ENCODE measurements at regions not wholly inside any gene's neighbourhood (a gene's known extent, or its start where the extent isn't known, plus 50 kb on each side); places are given as distances from the start of the nearest gene placed in this dataset.

GRCh38 chr10:29005988-29006387, 282.9 kb upstream of the LYZL1 start:
- ATAC-seq (no peak), DNase-seq (ENCODE audit: low read depth, low spot score) (no peak)
- H3K9me3 ChIP-seq (ENCODE audit: control insufficient read depth in 1 of 2, insufficient read depth in 1 of 2, low read depth in 1 of 2, low read length in 2 of 2), result no peaks in the 10 kb centered on the region
- no peaks in the 10 kb centered on the region for H4K20me1 ChIP-seq (ENCODE audit: insufficient read depth)
- H3K27me3 ChIP-seq (ENCODE audit: insufficient read depth, low read length), result no peaks in the 10 kb centered on the region
- H3K36me3 ChIP-seq (ENCODE audit: control insufficient read depth in 1 of 2, insufficient read depth in 2 of 2, low read length in 2 of 2), result no peaks in the 10 kb centered on the region
- no peaks in the 10 kb centered on the region for H3K9me2 ChIP-seq (ENCODE audit: insufficient read depth)
- no peaks in the 10 kb centered on the region for H3K79me2 ChIP-seq (ENCODE audit: insufficient read depth, low read length)
- no peak overlapping the region for H3K4me2 ChIP-seq (ENCODE audit: low read length)
- POLR2A ChIA-PET, result no interaction called here
- RAD21 ChIA-PET (ENCODE audit: low non-redundant PET in 1 of 2, low total read pairs in 2 of 2, uncharacterized antibody in 2 of 2, unreplicated experiment in 2 of 2), result no interaction called here
- BruUV-seq (replicated peaks), result no TSS peak
- H2AFZ ChIP-seq (ENCODE audit: low read depth, low read length, poor library complexity, severe bottlenecking), result no peak overlapping the region
- H3K27ac ChIP-seq (ENCODE audit: low read depth, low read length), result no peak overlapping the region
- H3K4me1 ChIP-seq (ENCODE audit: control insufficient read depth in 1 of 2, insufficient read depth in 2 of 2, low read length in 2 of 2), result no peaks in the 10 kb centered on the region
- no peak overlapping the region for H3K9ac ChIP-seq (ENCODE audit: low read length)
- no peak overlapping the region for H3K4me3 ChIP-seq (replicated peaks in 1 of 2; ENCODE audit: low read depth in 1 of 2, low read length in 2 of 2)
- TF ChIP-seq POLR2AphosphoS5 (IDR thresholded peaks at IDR 0.05; ENCODE audit: low read depth, low read length) (no peak), TCF7L2 (IDR thresholded peaks at IDR 0.05; ENCODE audit: borderline replicate concordance, extremely low read depth, insufficient read depth, insufficient read length) (no peak), FOSL1 (IDR thresholded peaks at IDR 0.05; ENCODE audit: low read depth) (no peak), SIN3A (IDR thresholded peaks at IDR 0.05; ENCODE audit: low read depth) (no peak), CBX3 (IDR thresholded peaks at IDR 0.05; ENCODE audit: low read depth) (no peak), POLR2A (IDR thresholded peaks at IDR 0.05; ENCODE audit: borderline replicate concordance, extremely low read depth, insufficient read depth, insufficient read length) (no peak), EZH2 (IDR thresholded peaks at IDR 0.05) (no peak), CEBPB (IDR thresholded peaks at IDR 0.05; ENCODE audit: low read depth) (no peak), SRF (IDR thresholded peaks at IDR 0.05; ENCODE audit: low read depth) (no peak), EGR1 (IDR thresholded peaks at IDR 0.05; ENCODE audit: low read depth) (no peak), EZH2phosphoT487 (IDR thresholded peaks at IDR 0.05; ENCODE audit: borderline replicate concordance) (no peak), MAX (IDR thresholded peaks at IDR 0.05) (no peak)
- TF ChIP-seq, protein P1, sequence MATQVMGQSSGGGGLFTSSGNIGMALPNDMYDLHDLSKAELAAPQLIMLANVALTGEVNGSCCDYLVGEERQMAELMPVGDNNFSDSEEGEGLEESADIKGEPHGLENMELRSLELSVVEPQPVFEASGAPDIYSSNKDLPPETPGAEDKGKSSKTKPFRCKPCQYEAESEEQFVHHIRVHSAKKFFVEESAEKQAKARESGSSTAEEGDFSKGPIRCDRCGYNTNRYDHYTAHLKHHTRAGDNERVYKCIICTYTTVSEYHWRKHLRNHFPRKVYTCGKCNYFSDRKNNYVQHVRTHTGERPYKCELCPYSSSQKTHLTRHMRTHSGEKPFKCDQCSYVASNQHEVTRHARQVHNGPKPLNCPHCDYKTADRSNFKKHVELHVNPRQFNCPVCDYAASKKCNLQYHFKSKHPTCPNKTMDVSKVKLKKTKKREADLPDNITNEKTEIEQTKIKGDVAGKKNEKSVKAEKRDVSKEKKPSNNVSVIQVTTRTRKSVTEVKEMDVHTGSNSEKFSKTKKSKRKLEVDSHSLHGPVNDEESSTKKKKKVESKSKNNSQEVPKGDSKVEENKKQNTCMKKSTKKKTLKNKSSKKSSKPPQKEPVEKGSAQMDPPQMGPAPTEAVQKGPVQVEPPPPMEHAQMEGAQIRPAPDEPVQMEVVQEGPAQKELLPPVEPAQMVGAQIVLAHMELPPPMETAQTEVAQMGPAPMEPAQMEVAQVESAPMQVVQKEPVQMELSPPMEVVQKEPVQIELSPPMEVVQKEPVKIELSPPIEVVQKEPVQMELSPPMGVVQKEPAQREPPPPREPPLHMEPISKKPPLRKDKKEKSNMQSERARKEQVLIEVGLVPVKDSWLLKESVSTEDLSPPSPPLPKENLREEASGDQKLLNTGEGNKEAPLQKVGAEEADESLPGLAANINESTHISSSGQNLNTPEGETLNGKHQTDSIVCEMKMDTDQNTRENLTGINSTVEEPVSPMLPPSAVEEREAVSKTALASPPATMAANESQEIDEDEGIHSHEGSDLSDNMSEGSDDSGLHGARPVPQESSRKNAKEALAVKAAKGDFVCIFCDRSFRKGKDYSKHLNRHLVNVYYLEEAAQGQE (IDR thresholded peaks at IDR 0.05; ENCODE audit: low read depth), result no peak
- CTCF ChIA-PET, result no interaction called here
- intact Hi-C loops (cut with micrococcal nuclease), result no loop called here

All from HCT116 (cell line).